SK-N-SH treated with all-trans-retinoic acid at 6 μM for 48 hours (cell line): ENCODE measurements at regions not wholly inside any gene's neighbourhood (a gene's known extent, or its start where the extent isn't known, plus 50 kb on each side); places are given as distances from the start of the nearest gene placed in this dataset.

Experiments
- ARNTL ChIP-seq: fragments of 450-650 bp; formaldehyde crosslinking; IDR thresholded peaks from 2 replicates; pipeline ENCODE4 v1.5.0; 2020; ENCODE audit warnings: low read depth, mild to moderate bottlenecking, moderate library complexity, borderline replicate concordance
- BACH2 ChIP-seq: fragments of 250-450 bp; sonication (Bioruptor Pico); IDR thresholded peaks from 2 replicates; pipeline ENCODE4 v1.9.0; 2021; ENCODE audit warnings: mild to moderate bottlenecking, borderline replicate concordance
- PATZ1 ChIP-seq: fragments of 250-450 bp; sonication (Bioruptor Pico); IDR thresholded peaks from 2 replicates; pipeline ENCODE4 v1.8.0; 2020; ENCODE audit warnings: mild to moderate bottlenecking, moderate library complexity, borderline replicate concordance
- POU6F1 ChIP-seq: fragments of 250-450 bp; sonication (Bioruptor Pico); IDR thresholded peaks from 2 replicates; pipeline ENCODE4 v1.8.0; 2021; ENCODE audit warnings: low read depth, mild to moderate bottlenecking, moderate library complexity, borderline replicate concordance
- PPARA ChIP-seq: fragments of 250-450 bp; sonication (Bioruptor Pico); IDR thresholded peaks from 2 replicates; pipeline ENCODE4 v1.5.0; 2020; ENCODE audit warnings: mild to moderate bottlenecking, borderline replicate concordance
- RARB ChIP-seq: fragments of 250-450 bp; sonication (Bioruptor Pico); IDR thresholded peaks from 2 replicates; pipeline ENCODE4 v1.8.0; 2021; ENCODE audit warnings: mild to moderate bottlenecking, moderate library complexity
- SNAI2 ChIP-seq: fragments of 250-450 bp; sonication (Bioruptor Pico); IDR thresholded peaks from 2 replicates; pipeline ENCODE4 v1.5.0; 2020; ENCODE audit warnings: mild to moderate bottlenecking, moderate library complexity
- TOX ChIP-seq: fragments of 250-450 bp; sonication (Bioruptor Pico); IDR thresholded peaks from 2 replicates; pipeline ENCODE4 v1.8.0; 2021; ENCODE audit warnings: mild to moderate bottlenecking, moderate library complexity, borderline replicate concordance
- TSHZ2 ChIP-seq: fragments of 250-450 bp; sonication (Bioruptor Pico); IDR thresholded peaks from 2 replicates; pipeline ENCODE4 v1.5.0; 2020; ENCODE audit warnings: mild to moderate bottlenecking, moderate library complexity
- ZC3H10 ChIP-seq: fragments of 250-450 bp; sonication (Bioruptor Pico); IDR thresholded peaks from 2 replicates; pipeline ENCODE4 v1.5.1; 2021; ENCODE audit warnings: mild to moderate bottlenecking, moderate library complexity
- ZFP3 ChIP-seq: fragments of 250-450 bp; sonication (Bioruptor Pico); IDR thresholded peaks from 2 replicates; pipeline ENCODE4 v1.5.0; 2020; ENCODE audit warnings: mild to moderate bottlenecking, moderate library complexity
- ZFP30 ChIP-seq: fragments of 450-650 bp; formaldehyde crosslinking; IDR thresholded peaks from 2 replicates; pipeline ENCODE4 v1.5.0; 2022; ENCODE audit warnings: mild to moderate bottlenecking, moderate library complexity
- ZNF565 ChIP-seq: fragments of 450-650 bp; formaldehyde crosslinking; conservative IDR thresholded peaks from 2 replicates; pipeline ENCODE4 v1.5.0; 2020; ENCODE audit warnings: low read depth, mild to moderate bottlenecking, moderate library complexity
- ZNF8 ChIP-seq: fragments of 450-650 bp; formaldehyde crosslinking; IDR thresholded peaks from 2 replicates; pipeline ENCODE4 v1.5.0; 2020; ENCODE audit warnings: mild to moderate bottlenecking, moderate library complexity

- TF ChIP-seq ARNTL (CRISPR knock-in tag): no peak
- TF ChIP-seq PATZ1: no peak
- no peak for TF ChIP-seq ZC3H10 (CRISPR knock-in tag)
- TF ChIP-seq ZFP30 (CRISPR knock-in tag): no peak
- no peak for TF ChIP-seq TOX (CRISPR knock-in tag)
- no peak for TF ChIP-seq POU6F1 (CRISPR knock-in tag)
- no peak for TF ChIP-seq TSHZ2 (CRISPR knock-in tag)
- no peak for TF ChIP-seq RARB (CRISPR knock-in tag)
- no peak for TF ChIP-seq ZFP3
- no peak for TF ChIP-seq ZNF565 (CRISPR knock-in tag)
- no peak for TF ChIP-seq PPARA (CRISPR knock-in tag)
- TF ChIP-seq SNAI2 (CRISPR knock-in tag): no peak
- no peak for TF ChIP-seq ZNF8 (CRISPR knock-in tag)
- no peak for TF ChIP-seq BACH2
Measured at GRCh38 chrX:16517039-16517605, 132.8 kb upstream of the S100G start.
